ELR (cell line): ENCODE measurements at regions not wholly inside any gene's neighbourhood (a gene's known extent, or its start where the extent isn't known, plus 50 kb on each side); places are given as distances from the start of the nearest gene placed in this dataset.

Experiments used
- DNase-seq: peaks from one replicate; pipeline ENCODE4 v3.0.0-alpha.2; 2015; ENCODE audit warnings: low read depth

- no peak for DNase-seq
These were observed 162.4 kb upstream of the GYPA start for GRCh38 chr4:144302704-144303536.

DNA sequence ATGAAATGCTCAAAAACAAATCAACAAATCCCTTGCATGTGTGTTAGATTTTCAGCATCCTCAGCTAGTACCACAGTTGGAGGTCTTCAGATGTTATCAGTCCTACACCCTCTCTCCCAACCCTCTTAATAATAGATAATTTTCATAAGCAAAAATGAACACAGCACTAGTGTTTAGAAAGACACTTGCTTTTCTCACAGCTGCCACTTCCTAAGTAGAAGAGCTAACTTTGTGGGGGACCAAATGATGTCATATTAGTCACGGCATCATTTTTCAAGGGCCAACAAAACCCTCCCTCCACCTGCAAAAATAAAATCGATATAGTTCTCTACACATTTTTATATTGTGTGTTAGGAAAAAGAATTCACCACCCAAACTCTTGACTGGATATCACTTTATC is 163.5 kb upstream of the GYPA start:
- DNase-seq = no peak

- DNase-seq = no peak
These were observed 170.0 kb upstream of the GYPA start for GRCh38 chr4:144310535-144310934.

DNA sequence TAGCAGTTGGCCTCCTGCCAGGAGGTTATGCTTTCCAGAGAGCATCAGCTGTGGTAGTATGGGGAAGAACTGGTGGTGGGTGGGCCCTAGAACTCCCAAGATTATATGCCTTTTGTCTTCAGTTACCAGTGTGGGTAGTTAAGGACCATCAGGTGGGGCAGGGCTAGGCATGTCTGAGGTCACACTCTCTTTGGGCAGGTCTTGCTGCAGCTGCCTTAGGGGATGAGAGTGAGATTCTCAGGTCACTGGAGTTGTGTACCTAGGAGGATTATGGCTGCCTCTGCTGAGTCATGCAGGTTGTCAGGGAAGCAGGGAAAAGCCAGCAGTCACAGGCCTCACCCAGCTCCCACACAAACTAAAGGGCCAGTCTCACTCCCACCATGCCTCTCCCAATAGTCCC is 172.9 kb upstream of the GYPA start:
- DNase-seq = no peak

DNA sequence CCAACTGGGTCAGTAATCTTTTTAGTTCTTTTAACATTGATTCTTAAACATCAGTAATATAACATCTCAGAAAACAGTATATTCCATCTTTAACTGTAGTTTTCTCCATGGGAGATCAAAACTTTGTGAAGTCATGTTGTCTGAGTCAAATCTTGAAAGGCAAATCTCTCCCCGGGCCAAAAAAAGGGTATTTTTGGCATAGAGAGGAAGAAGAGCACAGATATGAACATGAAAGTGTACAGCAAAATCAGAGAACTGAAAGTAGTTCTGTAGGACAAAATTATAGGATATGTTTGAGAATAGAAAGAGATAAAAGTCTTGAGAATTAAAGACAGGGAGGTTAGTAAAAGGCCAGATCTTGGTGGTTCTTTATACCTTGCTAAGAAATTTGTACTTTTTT is 176.4 kb upstream of the GYPA start:
- DNase-seq = no peak

DNA sequence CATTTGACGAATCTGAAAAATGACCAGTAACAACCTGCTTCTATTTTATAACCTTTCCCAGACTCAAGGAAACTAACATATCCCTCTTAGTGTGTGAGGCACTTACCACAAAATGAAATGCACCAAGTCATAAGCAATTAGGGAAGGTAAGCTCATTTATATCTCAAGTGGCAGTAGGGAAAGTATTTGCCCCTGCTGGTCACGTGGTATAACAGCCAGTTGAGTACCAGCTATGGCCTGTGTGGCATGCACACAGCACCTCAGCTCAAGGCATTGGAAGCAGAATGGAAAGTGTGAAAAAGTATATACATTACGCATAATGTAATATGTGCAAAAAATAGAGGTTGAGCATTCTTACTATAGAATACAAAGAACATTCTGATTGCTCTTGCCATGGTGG is 178.3 kb upstream of the GYPA start:
- DNase-seq = no peak

DNA sequence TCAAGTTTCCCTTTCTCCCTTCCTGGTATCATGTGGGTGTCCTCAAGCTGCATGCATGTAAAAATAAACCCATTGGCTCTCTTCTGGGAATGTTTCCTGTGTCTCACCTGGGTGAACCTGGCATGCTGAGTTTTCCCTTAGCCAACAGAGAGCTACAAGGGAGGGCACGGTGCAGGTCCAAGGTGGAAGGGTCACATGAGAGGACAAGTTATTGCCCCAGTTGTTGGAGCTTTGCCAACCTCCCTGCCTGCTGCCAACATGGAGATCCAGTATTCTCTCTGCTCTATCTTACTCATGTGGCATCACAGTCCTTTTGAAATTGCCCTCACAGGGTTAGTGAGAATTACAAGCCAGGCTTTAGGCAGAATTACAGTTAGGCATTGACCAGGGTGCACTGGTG is 196.1 kb upstream of the GYPA start:
- no peak for DNase-seq

- no peak for DNase-seq
These were observed 197.6 kb upstream of the GYPA start for GRCh38 chr4:144338148-144338547.

- DNase-seq = no peak
These were observed 198.3 kb upstream of the GYPA start for GRCh38 chr4:144338834-144339233.

- DNase-seq = no peak
These were observed 200.4 kb upstream of the GYPA start for GRCh38 chr4:144340931-144341330.

DNA sequence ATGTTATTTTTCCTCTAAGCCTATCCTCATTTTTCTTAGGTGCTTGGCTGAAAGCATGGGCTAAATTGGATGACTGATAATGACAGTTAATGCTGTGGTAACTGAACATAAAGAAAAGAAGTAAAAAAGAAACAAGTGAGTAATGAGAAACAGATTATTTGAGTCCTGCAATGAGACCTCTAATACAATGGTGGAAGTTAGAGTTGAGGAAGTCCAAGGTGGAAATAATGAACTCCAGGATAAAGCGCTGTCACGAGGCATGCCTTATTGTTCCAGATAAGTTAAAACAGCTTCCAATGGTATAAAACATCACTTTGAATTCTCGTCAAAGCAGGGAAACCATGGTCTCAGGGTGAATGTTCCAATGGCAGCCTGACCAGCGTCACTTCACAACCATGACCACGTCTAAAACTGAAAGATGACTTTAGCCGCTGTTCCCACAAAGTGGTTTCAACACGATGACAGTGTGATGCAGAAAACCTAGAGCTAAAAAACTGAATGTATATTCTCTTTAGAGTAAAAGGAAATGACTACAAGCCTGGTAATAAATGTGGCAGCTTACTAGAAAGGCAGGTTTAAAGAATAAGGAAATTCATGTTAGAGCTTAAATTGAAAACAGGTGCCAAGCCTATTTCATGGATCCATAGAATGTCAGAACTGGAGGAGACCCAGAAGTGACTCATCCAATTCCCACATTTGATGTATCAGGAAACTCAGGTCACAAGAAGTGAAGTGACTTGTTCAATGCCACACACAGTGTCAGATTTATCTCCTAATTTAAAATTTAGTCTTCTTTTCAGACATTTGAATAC is 202.6 kb upstream of the GYPA start:
- DNase-seq = peak; percentile 6

DNA sequence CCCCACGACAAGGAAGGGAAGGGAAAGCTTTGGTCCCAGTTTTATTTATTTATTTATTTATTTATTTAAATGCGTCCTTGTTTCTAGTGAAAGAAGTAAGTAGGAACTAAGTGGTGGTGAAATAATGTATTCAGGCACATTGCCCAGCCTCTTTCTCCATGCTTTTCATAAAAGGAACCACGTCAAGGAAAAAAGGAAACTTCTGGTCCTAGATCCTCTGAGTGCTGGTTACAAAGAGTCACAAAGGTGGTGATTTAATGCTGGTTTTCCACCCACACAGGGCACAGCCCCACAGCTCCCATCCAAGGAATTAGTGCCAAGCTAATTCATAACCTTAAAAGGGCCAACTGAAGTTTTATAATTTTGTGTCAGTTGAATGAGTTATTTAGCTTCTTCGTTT is 206.6 kb upstream of the GYPA start:
- DNase-seq = no peak

DNA sequence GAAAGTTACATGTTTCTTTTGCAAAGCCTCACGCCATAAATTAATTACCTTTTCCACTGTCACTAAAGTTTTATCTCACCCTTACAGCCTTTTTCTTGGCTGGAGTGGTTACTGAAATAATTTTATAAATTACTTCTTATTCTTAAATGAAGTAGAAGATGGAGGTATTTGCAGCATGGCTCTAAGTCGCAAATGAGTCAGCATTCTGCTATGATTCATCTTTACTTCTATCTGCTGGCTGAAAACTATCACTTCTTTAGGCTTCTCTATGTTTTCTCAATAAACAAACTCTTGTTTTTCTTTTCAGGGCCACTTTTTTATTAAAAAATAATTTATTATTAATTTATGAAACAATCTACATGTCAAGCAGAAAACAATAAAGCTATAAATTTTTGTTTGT is 210.2 kb upstream of the GYPA start:
- DNase-seq = peak; percentile 23

DNA sequence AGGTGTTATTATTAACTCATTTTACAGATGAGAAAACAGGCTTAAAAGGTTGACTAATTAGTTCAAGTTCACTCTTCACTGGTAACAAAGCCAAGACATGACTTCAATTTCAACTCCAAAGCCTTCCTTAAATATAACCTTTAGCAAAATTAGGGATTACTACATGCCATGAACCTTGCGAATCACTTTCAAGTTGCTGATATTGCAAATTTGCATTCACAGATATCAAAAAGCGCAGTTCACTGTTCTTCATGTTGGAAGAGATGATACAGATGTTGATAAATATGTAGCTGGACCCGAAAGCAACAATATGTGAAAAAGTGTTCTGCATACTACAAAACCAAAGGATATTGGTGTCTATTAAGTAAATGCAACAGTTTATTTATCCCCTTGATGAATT is 210.8 kb upstream of the GYPA start:
- no peak for DNase-seq

DNA sequence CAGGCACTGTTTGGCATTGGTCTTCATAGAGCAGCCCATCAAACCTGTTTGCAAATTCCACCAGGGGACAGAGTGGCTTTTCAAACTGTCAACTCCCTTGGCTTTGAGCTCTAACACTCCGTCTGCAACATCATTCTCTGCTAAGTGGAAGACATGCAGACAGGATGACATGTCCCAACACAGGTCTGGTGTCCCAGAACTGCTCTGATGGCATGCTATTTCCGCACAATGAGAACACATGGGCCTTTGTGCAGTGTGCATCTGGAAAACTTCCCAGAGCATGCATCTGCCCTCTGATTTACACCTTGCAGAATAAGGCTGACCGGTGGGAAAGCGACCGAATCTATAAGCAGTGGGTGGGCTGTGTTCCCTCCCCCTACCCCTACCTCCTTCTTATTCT is 212.8 kb upstream of the GYPA start:
- no peak for DNase-seq

GRCh38 chr4:144355811-144356757 is 215.6 kb upstream of the GYPA start:
- peak; percentile 83 for DNase-seq

DNA sequence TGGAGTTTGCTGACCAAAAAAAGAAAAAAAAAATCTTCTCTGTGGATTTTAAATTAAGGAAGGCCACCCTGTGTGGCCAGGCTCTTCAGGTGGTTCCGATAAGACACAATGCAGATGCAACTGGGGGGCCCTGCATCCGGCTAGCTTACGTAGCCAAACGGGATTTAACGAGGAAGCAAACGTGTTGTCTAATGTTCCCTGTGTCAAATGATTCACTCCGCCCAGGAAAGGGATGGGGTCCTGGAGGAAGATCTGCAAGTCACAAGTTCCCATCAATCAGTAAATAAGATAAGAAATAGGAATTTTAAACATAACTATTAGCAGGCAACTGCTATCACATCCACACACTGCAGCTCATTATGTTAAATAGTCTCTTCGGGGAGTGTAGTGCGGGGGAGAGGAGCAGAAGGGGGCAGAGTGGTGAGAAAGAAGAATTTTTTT is 216.4 kb upstream of the GYPA start:
- DNase-seq = no peak

GRCh38 chr4:144357975-144358374 is 217.5 kb upstream of the GYPA start:
- DNase-seq = no peak

DNA sequence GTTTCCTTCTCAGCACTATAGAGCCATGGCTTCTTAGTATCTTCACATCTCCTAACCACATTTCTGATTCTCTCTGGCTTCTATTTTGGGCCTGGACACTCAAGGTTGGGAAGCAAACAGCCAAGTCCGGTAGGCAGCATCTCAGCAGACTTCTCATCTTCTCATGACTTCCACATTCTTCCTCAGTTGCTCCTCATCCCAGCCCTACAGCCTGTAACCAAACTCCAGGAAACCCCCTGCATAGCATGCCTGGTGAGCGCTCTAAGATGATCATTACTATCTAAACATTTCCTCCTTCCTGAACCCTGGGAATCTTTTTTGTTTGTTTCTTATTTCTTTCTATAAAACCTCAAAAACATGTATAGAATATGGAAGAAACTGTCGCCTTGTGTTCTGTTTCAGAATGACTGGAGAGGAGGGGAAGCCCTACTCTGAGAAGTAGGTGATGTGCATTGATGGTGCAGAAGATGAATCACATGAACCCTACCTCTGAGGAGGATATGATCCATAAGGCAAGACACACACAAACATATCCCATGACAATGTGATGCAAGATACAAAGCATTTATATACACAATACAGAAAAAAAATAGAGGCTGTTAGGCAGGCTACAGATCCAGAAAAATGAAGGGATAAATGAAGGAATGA is 219.8 kb upstream of the GYPA start:
- no peak for DNase-seq

GRCh38 chr4:144362366-144362765 is 221.8 kb upstream of the GYPA start:
- DNase-seq = no peak

- no peak for DNase-seq
These were observed 223.4 kb upstream of the GYPA start for GRCh38 chr4:144363890-144364289.

- DNase-seq = no peak
These were observed 225.9 kb upstream of the GYPA start for GRCh38 chr4:144366425-144366824.
